HL-60 (cell line): ENCODE measurements at regions not wholly inside any gene's neighbourhood (a gene's known extent, or its start where the extent isn't known, plus 50 kb on each side); places are given as distances from the start of the nearest gene placed in this dataset.

ENCODE experiments used
- DNase-seq, 2 experiments: peaks; one replicate each; pipeline ENCODE4 v3.0.0-alpha.2; 2010 to 2020; ENCODE audit warnings: low read depth in 1 of 2, low spot score in 1 of 2
- H3K27ac ChIP-seq: fragments of 250-450 bp; sonication (Bioruptor Pico); replicated peaks from 2 replicates; pipeline ENCODE4 v1.5.1; 2020; ENCODE audit warnings: mild to moderate bottlenecking, moderate library complexity
- H3K27me3 ChIP-seq: fragments of 250-450 bp; sonication (Bioruptor Pico); 2 replicates; pipeline ENCODE4 v1.5.1; 2021; ENCODE audit warnings: mild to moderate bottlenecking, moderate library complexity; ENCODE audit not compliant: insufficient read depth, poor library complexity, severe bottlenecking
- H3K4me3 ChIP-seq: replicated peaks from 2 replicates; pipeline ENCODE4 v1.5.1; 2011; ENCODE audit warnings: mild to moderate bottlenecking, control low read depth, low read length; ENCODE audit not compliant: insufficient read depth
- GABPA ChIP-seq: IDR thresholded peaks from 2 replicates; pipeline ENCODE4 v1.6.1; 2012; ENCODE audit warnings: low read depth
- POLR2AphosphoS5 ChIP-seq: IDR thresholded peaks from 2 replicates; pipeline ENCODE4 v1.6.1; 2012; ENCODE audit warnings: low read depth
- SPI1 ChIP-seq: IDR thresholded peaks from 2 replicates; pipeline ENCODE4 v1.6.1; 2012; ENCODE audit warnings: low read depth, mild to moderate bottlenecking, borderline replicate concordance
- TF ChIP-seq, protein P1 (sequence below): IDR thresholded peaks from one replicate; pipeline ENCODE4 v1.5.1; 2011; ENCODE audit warnings: low read length, control low read depth, inconsistent platforms; ENCODE audit not compliant: insufficient read depth
- TF ChIP-seq, protein P2 (sequence below): IDR thresholded peaks from 2 replicates; pipeline ENCODE4 v1.6.1; 2012; ENCODE audit warnings: low read depth; ENCODE audit not compliant: insufficient replicate concordance

DNA sequence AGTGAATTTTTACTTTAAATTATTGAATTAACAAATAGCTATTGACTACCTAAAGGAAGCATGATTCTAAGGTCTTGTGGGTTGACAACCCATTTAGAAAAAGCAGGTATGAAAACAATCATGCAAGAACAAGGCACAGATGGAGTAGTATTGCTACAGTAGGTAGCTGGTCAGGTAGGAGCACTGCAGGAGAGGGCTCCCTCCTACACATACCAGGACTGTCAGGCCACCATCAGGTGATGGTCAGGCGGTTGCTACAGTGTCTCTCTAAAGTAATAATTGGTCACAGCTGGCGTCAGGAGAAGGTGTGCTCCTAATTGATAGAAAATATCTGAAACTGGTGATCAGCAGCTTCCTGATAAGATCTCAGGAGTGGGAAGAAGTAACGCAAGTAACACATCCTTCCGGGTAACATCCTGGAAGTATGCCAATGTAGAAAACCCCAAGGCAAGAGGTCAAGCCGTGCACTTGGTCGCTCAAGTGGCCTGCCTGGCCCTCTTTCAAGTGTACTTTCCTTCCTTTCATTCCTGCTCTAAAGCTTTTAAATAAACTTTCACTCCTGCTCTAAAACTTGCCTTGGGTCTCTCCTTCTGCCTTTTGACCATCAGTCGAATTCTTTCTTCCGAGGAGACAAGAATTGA, 486.5 kb downstream of the TMEM114 start:
- H3K4me3 ChIP-seq = no peak overlapping the region
- TF ChIP-seq, protein P1, sequence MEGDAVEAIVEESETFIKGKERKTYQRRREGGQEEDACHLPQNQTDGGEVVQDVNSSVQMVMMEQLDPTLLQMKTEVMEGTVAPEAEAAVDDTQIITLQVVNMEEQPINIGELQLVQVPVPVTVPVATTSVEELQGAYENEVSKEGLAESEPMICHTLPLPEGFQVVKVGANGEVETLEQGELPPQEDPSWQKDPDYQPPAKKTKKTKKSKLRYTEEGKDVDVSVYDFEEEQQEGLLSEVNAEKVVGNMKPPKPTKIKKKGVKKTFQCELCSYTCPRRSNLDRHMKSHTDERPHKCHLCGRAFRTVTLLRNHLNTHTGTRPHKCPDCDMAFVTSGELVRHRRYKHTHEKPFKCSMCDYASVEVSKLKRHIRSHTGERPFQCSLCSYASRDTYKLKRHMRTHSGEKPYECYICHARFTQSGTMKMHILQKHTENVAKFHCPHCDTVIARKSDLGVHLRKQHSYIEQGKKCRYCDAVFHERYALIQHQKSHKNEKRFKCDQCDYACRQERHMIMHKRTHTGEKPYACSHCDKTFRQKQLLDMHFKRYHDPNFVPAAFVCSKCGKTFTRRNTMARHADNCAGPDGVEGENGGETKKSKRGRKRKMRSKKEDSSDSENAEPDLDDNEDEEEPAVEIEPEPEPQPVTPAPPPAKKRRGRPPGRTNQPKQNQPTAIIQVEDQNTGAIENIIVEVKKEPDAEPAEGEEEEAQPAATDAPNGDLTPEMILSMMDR = no peak
- TF ChIP-seq SPI1 = no peak
- no peak for TF ChIP-seq POLR2AphosphoS5
- no peak for TF ChIP-seq GABPA
- TF ChIP-seq, protein P2, sequence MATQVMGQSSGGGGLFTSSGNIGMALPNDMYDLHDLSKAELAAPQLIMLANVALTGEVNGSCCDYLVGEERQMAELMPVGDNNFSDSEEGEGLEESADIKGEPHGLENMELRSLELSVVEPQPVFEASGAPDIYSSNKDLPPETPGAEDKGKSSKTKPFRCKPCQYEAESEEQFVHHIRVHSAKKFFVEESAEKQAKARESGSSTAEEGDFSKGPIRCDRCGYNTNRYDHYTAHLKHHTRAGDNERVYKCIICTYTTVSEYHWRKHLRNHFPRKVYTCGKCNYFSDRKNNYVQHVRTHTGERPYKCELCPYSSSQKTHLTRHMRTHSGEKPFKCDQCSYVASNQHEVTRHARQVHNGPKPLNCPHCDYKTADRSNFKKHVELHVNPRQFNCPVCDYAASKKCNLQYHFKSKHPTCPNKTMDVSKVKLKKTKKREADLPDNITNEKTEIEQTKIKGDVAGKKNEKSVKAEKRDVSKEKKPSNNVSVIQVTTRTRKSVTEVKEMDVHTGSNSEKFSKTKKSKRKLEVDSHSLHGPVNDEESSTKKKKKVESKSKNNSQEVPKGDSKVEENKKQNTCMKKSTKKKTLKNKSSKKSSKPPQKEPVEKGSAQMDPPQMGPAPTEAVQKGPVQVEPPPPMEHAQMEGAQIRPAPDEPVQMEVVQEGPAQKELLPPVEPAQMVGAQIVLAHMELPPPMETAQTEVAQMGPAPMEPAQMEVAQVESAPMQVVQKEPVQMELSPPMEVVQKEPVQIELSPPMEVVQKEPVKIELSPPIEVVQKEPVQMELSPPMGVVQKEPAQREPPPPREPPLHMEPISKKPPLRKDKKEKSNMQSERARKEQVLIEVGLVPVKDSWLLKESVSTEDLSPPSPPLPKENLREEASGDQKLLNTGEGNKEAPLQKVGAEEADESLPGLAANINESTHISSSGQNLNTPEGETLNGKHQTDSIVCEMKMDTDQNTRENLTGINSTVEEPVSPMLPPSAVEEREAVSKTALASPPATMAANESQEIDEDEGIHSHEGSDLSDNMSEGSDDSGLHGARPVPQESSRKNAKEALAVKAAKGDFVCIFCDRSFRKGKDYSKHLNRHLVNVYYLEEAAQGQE = no peak
- no peak overlapping the region for H3K27ac ChIP-seq
- no peaks in the 10 kb centered on the region for H3K27me3 ChIP-seq
- DNase-seq = no peak

DNA sequence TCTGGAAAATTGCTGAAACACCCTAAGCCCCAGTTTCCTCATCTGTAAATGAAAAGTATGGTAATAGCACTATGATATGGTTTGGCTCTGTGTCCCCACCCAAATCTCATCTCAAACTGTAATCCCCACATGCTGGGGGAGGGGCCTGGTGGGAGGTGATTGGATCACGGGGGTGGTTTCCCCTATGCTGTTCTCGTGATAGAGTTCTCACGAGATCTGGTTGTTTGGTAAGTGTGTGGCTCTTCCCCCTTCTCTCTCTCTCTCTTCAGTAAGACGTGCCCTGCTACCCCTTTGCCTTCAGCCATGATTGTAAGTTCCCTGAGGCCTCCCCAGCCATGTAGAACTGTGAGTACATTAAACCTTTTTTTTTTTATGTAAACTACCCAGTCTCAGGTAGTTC, 490.7 kb downstream of the TMEM114 start:
- Histone ChIP-seq H3K4me3 (no peak overlapping the region), H3K27me3 (no peaks in the 10 kb centered on the region), H3K27ac (no peak overlapping the region)
- DNase-seq = no peak
- TF ChIP-seq GABPA = no peak
- TF ChIP-seq SPI1 = no peak
- no peak for TF ChIP-seq POLR2AphosphoS5
- TF ChIP-seq, protein P1 = no peak

DNA sequence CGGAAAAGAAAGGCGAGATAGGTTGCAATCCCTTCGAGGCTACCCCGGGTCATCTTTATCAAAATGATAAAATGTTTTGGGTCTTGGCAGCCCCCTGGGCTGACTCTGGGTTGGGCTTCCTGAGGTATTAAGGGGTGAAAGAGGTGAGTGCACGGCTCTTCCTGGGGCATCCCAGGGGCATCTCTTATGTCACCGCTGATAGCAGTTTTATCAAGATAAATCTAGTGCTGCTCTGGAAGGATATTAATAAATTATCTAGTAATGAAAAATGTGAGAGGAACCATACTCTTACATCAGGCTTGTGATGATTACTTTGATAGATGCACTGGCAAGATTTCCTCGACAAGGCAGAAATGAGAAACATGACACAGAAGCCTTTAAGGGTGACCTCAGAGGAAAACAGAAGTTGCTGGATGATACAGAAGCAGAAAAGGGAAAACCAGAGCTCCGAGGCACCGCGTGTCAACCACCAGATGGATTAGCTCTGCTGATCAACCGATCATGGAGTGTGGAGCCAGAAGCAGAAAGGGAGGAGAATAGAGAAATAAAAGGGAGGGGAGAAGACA, 491.3 kb downstream of the TMEM114 start:
- no peak for DNase-seq
- TF ChIP-seq, protein P1 = no peak
- TF ChIP-seq GABPA = no peak
- TF ChIP-seq, protein P2 = no peak
- H3K27me3 ChIP-seq = no peaks in the 10 kb centered on the region
- H3K27ac ChIP-seq = no peak overlapping the region
- H3K4me3 ChIP-seq = no peak overlapping the region

DNA sequence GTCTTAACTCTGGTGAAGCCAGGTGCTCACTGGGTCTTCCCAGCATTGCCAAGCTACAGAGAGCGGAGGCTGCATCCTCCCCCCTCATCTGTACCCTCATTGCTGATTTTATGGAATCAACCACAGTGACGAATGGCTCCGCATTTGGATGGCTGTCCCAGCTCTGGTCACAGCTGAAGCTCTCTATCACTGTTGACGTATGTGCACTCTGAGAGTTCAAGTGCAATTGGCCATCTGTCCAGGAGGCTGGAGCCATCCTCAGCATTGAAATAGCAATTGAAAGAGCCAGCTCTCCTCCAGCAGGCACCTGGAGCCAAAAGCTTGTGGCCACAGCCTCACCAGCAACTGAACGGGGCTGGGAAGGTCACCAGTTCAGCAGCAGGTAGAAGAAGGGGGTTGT, 494.1 kb downstream of the TMEM114 start:
- Histone ChIP-seq H3K27ac (no peak overlapping the region), H3K4me3 (no peak overlapping the region), H3K27me3 (no peaks in the 10 kb centered on the region)
- DNase-seq = no peak
- TF ChIP-seq, protein P1 = no peak
- TF ChIP-seq GABPA = no peak
- TF ChIP-seq, protein P2 = no peak
- TF ChIP-seq POLR2AphosphoS5 = no peak
- no peak for TF ChIP-seq SPI1
